Umbilical cord (tissue), 1 donor: ENCODE measurements at regions not wholly inside any gene's neighbourhood (a gene's known extent, or its start where the extent isn't known, plus 50 kb on each side); places are given as distances from the start of the nearest gene placed in this dataset.

Experiments used
- DNase-seq: peaks from one replicate; pipeline ENCODE4 v3.0.0-alpha.2; 2015; ENCODE audit warnings: low spot score

GRCh38 chr1:93815366-93816110, 63.5 kb downstream of the DNTTIP2 start:
- DNase-seq = peak; percentile 83

- peak; percentile 15 for DNase-seq
Measured at GRCh38 chr1:93814795-93815340, 64.1 kb downstream of the DNTTIP2 start.

DNA sequence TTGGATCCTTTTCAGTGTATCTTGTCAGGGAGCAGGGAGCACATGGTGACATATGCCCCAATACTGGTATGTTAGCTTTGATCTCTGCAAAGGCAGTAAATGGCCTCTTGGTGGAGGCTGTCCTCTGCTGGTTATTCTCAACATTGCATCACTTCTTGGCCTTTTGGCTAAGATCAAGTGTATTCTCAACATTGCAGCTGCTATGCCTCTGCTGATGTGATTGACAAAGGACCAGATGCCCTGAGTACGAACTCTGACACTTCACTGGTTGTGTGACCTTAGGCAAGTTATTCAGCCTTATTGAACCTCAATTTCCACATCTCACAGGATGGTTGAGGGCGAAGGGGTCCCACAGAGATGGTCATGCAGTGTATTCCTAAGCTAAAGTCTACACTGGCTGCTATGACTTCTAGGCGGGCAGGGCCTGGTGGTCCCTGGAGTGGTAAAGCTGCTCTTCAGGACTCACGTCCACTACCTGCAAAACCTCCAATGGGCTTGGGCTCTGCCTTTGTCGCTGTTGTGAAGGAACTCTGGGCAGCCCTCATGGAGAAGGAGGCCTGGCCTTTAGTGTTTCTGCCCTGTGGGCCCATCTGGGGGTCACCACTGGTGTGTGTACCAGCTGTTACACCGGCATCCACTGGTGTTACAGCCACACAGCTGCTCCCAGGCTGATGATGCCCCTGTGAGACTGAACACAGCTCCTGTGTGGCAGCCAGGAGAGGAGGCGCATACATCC, 64.8 kb downstream of the DNTTIP2 start:
- DNase-seq = peak; percentile 89

DNA sequence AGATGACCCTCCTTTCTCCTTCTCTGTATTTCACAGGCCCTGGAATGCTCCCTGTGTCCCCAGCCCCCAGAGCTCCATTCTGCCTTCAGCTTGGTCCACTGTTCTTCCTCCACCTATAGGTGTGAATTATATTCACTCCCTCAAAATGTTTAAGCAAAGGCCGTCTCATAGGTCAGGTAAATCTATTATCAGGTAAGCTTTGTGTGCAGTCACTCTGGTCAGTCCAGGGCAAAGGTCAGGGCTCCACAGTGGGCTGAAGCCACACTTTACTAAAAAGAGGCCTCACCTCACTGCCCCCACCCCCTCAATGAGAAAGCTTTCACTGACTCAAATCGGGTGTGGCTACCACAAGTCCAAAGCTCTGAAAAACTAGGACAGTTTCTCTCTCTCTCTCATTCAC, 65.9 kb downstream of the DNTTIP2 start:
- DNase-seq = no peak

DNA sequence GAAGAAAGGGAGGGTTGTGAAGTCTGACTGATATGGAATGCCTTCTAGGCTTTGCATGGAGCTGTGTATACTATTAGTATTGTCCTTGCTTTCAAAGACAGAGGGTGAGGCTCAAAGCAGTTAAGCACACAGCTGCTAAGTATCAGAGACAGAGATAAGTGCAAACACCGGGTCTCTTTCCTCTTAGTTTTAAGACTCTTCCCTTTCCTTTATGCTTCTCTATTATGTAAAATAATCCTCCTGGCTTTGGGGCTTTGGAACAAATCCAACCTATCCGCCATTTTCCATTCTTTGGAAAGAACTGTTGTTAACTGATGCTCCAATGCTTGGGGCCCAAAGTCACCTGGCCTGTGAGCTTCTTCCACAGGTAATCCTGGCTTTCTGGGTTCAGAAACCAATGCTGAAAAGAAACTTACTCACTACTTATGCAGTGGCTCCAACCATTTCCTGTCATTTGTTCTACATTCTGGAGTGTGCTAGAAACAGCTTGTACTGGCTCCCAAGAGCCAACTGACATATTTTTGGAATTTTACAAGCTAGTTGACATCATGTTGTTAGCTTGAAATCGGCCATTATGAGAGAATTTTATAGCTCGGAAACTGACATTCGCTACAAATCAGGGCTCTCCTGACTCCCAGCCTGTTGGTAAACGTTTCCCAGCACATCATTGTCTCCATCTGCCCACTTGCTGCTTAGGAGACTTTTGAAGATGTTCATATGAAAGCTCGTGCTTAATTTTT, 67.5 kb downstream of the DNTTIP2 start:
- DNase-seq = peak; percentile 45

GRCh38 chr1:93810316-93810715, 68.7 kb downstream of the DNTTIP2 start:
- no peak for DNase-seq

- no peak for DNase-seq
Measured at GRCh38 chr1:93808871-93809270, 70.1 kb downstream of the DNTTIP2 start.

- no peak for DNase-seq
Measured at GRCh38 chr1:93807311-93807930, 71.6 kb downstream of the DNTTIP2 start.

DNA sequence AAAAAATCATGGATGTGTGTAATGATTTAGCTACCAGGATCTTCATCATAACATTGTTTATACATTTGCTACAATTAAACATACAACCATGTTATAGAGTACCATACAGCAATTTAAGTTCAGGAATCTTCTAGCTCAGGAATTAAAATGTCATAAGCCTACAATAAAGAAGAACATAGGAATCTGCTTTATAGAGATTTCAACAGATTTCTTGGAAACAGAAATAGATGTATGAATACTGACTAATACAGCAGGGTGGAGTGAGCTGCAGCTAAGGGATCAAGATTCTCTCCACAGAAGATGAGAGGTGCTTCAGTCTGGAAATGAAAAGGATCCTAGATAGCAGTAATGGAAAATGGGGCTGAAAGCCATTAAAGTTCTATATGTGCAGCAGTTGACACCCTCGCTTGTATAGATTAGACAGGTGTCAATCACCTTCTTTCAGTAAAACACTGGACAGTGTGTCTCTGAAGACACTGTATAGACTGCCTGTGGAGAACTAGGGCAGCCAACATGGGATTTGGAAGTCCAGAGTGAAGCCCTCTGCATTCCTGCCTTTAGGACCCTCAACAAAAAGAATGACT, 73.9 kb downstream of the DNTTIP2 start:
- peak; percentile 29 for DNase-seq

DNA sequence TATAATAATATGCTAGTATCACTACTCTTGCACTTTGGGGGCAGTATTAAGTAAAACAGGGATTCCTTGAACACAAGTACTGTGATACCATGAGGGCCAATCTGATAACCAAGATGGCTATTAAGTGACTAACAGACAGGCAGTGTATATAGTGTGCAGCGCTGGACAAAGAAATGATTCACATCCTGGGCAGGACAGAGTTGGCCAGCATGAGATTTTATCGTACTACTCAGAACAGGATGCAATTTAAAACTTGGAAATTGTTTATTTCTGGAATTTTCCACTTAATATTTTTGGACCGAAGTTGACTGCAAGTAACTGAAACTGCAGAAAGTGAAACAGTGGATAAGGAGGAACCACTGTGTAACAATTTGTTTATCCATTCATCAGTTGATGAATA, 74.6 kb downstream of the DNTTIP2 start:
- peak; percentile 40 for DNase-seq

DNA sequence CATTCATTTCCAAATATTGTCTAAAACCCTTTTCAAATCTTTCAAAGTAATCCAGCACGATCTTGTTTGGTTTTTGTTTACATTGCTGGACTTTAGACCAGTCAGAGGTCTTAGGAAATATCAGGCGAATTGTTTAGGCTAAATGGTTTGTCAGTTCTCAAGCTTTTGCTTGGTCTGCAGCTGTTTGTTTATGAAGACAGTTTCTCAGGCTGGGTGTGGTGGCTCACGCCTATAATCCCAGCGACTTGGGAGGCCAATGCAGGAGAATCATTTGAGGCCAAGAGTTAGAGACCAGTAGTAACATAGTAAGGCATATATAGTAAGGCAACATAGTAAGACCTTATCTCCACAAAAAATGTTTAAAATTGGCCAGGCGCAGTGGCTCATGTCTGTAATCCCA, 77.5 kb downstream of the DNTTIP2 start:
- no peak for DNase-seq

- DNase-seq = no peak
Measured at GRCh38 chr1:93800856-93801255, 78.2 kb downstream of the DNTTIP2 start.

DNA sequence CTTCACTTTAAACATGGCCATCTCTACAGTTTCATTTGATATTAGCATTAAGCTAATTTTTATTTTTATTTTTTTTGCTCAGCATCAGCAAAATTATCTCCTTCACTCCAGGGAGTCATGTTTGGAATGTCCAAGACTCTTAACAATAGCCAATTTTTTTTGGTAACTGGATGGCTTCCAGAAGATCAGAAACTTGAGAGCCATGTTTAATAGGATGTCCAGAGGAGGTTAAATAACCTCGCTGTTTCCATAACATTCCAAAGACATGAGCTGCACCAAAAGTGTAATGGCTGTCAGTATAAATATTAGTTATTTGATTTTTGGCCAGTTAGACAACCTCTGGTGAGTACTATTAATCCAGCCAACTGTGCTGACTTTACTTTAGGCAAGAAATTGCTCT, 80.7 kb downstream of the DNTTIP2 start:
- no peak for DNase-seq

- no peak for DNase-seq
Measured at GRCh38 chr1:93784538-93784937, 94.5 kb downstream of the DNTTIP2 start.

- DNase-seq = no peak
Measured at GRCh38 chr1:93783876-93784275, 95.1 kb downstream of the DNTTIP2 start.

DNA sequence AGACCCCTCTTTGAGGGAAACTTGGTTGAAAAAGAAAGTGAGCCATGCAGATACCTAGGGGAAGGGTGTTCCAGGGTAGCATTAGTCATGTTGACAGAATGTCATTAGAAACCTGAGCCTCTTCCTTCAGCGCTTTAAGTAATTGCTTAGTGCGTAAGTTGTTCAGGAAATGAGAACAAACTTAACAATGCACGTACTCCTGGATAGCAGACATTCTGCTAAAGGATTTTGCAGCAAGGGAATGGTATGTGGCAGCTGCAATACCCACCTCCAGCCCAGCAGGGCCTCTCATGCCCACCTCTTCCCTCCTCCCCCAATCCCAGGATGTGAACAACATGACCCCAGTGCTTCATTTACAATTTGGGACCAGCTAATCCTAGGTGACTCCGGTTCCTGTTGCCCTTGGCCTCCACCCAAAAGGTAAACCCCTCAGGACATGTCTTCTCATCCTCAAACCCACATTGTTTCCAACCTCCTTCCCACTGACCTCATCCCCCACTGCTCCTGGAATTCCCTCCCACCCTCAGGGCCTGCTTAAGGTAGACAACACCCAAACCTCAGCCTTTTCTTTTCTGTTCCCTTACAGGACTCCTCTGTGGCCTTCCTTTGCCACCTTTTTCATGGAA, 98.0 kb upstream of the BCAR3 start:
- DNase-seq = no peak

DNA sequence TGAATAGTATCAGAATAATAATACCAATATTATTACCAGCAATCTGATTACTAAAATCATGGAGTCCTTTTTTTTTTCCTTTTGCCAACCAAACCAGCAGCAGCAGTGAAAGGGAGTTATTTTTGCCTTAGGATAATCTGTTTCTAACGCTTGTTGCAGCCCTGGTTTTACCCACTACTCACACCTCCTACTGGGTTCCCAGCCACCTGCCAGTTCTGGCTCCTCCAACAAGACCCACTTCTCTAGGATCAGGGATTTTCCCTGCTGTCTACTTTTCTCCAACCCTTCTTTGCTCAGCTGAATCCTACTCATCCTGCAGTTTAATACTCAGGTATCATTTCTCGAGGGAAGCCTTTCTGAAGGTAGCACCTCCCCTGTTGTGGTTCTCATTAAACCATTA, 96.8 kb upstream of the BCAR3 start:
- DNase-seq = no peak

- no peak for DNase-seq
Measured at GRCh38 chr1:93777255-93777654, 95.6 kb upstream of the BCAR3 start.

- DNase-seq = no peak
Measured at GRCh38 chr1:93776728-93777127, 95.1 kb upstream of the BCAR3 start.

DNA sequence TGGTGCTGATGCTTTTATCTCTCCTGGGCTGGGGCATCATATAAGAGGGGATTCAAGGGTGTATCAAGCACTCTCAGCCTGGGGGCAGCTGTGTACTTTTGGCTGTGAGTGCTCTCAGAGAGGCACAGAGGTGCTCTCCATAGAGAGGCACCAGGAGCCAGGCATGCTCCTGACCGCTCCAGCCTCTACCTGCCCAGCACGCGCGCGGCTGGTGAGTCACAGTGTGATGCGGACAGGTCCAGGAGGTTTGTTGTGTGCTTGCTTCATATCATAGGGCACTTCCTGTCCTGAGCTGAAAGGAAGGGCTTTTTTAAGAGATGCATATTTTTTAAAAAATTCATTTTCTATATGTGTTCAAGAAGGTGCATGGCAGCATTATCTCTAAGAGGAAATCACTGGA, 93.6 kb upstream of the BCAR3 start:
- no peak for DNase-seq

- no peak for DNase-seq
Measured at GRCh38 chr1:93774707-93775106, 93.1 kb upstream of the BCAR3 start.
